ENCODE measurements at regions not wholly inside any gene's neighbourhood (a gene's known extent, or its start where the extent isn't known, plus 50 kb on each side); places are given as distances from the start of the nearest gene placed in this dataset.

DNA sequence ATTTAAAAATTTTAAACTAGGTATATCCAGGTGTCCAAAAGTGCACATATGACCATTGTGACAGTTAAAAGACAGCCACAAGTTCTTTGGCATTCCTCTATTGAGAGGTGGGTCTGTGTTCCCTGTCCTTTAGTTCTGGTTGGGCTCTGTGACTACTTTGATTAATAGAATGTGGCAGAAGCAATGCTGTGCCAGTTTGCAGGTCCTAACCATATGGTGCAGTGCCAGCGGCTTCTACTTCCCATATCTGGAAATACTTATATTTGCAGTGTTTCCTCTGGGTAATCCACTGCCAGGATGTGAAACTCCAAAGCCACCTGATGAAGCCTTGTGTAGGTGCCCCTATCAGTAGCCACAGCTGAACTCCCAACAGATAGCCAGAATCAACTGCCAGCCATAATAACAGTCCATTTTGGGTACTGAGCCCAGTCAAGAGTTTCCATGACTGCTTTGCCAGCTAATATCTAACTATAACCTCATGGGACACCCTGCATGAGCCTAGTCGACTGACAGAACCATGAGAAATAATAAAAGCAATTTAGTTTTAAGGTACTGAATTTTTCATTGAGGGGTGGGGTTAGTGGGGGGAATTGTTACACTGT lies 361.0 kb upstream of the SEMA6A start:
- no peak for DNase-seq

DNA sequence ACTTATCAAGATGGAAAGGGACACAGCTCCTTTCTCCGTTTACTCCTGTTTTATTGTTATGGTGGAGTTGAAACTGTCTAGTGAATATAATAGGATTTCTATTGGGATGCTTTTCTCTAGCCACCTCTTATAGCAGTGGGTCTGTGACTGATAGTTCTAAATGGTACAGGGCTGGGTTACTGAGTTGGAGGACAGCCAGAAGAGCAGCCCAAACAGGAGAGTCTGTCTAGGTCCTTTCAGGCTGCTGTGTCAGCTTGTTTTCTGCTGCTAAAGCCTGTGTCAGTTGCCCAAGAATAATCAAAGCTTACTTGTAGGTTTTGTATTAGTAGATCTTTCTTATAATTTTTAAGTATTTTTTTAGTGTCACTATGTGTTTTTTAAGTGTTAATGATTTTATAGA lies 356.0 kb upstream of the SEMA6A start:
- DNase-seq, result no peak

DNA sequence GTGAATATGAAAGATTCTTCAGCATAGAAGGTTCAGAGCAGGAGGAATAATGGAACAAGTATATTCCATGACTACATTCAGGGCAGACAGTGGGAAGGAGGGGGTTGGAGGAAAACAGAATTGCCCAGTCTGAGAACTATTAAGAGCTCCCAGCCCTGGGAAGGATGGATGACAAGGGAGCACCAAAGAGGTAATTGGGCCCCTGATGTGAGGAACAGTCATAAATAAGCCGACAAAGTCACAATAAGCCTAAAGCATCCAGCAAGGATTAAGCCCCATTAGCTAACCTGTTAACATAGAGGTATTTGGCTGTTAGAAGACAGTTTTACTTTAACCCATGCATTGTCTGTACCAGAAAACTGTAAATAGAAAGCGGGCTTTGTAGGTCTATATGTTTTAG lies 348.7 kb upstream of the SEMA6A start:
- DNase-seq, result no peak

DNA sequence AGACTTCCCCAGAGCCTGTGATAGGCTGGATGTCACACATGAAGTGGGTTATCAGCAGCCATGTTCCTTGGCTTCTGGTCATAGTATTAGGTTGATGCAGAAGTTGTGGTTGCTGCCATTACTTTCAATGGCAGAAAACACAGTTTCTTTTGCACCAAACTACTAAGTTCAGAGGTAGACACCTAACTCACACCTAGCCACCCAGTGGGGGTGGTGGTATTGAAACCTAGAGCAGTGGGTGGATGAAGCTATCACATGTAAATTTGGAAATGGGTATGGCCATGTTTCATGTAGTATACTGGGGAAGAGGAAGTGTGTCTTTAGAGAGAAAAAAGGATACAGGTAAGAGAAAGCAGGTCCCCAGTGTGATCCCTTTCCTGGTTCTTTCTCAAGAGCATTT lies 347.9 kb upstream of the SEMA6A start:
- DNase-seq, result no peak

DNA sequence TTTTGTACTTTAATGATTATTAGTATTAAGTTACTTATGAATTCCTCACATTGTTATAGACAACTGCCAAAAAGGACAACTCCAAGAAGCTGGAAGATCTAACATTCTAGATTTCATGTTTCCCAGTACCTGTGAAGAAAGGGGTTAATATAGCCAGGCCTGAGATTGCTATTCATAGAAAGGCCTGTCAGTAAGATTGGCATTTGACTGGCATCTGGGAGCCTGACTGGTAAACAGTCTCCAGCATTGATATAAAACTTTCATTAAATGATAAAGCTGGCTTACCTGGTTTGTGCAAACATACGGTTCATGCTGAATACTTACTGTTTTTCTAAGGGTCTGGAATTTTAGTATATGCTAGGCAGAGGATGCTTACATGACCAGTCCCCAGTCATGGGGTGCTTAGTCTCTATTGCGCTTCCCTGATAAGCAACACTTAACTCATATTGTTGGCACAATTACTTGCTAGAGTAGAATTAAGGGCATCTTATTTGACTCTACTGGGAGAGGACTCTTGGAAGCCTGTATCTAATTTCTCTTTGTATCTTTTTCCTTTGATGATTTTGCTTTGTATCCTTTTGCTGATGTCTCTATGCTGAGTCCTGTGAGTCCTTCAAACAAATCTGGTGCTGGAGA lies 340.4 kb upstream of the SEMA6A start:
- no peak for DNase-seq

DNA sequence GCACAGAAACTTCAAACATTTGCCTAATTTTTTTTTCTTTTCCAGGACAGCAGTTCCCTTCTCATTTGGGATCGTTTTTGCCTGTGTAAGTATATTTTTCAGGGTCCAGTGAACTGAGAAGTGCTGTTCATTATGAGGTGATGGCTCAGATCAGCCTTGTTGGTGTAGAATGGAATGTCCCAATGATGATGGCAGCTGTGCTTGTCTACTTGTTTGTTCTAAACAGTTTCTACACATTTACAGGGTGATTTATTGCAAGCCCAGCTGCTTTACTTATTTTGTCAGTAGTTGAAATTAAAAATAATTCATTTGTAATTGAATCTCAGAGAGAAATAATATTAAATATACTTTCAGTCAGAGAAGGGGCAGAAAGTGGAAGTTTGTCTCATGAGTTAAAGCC lies 337.6 kb upstream of the SEMA6A start:
- no peak for DNase-seq

DNA sequence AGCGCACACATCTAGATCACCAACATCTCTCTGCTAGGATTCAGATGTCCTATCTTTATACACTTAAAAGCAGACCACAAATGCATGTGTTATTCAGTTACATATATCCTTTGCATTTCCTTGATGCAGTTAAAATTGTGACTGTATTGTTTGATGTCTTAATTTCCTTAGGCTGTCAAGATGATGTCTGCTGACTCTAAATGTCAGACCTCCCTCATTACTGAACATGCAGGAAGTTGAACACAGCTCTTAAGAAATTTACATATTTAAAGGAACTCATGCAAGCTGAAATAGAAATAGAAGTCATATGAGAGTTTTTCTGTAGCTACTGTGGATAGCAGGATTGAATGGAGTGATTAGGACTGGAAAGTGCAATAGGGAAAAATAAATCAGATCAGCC lies 336.5 kb upstream of the SEMA6A start:
- no peak for DNase-seq

DNA sequence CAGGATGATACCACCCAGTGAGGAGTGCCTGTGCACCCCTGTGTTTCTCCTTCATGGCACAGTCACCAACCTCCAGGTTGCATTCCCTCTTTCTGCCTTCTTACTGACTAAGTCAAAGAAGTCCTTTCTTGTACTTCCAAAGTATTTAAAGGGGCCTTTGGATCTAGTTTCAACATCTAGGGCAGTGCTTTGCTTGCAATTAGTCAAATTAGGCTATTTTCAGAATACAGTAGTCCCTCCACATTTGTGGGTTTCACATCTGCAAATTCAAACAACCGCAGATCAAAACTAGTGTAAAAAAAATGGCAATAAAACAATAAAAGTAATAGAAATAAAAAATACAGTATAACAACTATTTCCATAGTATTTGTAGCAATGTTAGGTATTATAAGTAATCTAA lies 333.9 kb upstream of the SEMA6A start:
- no peak for DNase-seq

DNA sequence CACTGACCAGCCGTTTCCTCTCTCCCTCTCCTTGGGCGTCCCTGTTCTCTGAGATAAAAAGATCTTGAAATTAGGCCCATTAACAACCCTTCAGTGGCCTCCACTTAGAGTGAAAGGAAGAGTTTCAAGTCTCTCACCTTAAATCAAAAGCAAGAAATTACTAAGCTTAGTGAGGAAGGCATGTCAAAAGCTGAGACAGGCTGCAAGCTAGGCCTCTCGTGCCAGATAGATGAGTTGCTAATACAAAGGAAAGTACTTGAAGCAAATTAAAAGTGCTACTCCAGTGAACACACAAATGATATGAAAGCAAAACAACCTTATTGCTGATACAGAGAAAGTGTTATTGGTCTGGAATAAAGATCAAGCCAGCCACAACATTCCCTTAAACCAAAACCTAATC lies 331.3 kb upstream of the SEMA6A start:
- no peak for DNase-seq

DNA sequence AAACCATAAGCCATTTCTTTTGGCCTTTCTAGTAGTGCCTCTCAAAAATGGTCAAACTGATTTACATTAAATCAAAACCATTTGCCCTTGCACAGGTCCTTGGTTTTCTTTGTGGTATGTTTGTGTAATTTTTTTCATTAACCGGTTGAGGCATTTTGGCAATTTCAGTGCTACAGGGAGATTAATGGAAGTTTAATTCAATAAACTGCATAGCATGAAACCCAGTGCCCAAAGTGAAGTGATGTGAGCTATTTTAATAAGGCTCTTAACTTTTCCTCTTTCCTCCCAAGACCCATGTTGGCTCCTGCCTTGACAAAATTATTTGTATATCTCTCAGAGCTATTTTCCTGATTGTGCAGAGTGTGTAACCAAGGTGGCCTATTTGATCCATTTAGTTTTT lies 326.2 kb upstream of the SEMA6A start:
- DNase-seq, result no peak

DNA sequence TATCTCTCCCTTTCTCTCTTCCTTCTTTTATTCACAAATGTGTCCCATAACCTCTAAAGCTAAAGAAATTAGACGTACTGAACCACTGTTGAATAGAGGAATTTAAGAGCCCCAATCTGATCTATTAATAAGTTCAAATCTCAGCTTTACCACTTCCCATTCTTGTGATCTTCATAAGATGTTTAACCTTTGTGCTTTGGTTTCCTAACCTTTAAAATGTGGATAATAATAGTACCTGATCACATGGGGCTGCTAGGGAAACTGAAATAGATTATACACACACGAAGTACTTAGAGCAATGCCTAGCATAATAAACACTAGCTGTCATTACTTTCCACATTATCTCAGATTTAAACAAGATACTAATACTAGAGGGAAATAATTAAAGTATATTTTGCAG lies 324.3 kb upstream of the SEMA6A start:
- no peak for DNase-seq

DNA sequence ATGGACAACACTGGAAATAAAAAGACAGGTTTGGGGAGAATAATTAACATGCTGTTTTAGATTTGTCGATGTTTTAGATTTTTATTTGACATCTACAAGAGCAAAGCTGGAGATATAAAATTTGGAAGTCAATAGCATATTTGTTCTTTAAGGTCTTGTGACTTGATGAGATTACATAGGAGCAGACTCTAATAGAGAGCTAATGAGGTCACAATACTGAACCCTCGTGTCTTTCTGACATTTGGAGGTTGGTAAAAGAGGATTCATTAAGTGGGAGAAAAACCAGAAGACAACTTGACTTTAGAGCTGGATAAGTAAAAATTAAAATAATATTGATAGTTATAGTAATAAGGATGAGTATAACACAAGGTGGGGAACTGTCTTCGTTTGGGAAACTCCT lies 322.7 kb upstream of the SEMA6A start:
- no peak for DNase-seq

DNA sequence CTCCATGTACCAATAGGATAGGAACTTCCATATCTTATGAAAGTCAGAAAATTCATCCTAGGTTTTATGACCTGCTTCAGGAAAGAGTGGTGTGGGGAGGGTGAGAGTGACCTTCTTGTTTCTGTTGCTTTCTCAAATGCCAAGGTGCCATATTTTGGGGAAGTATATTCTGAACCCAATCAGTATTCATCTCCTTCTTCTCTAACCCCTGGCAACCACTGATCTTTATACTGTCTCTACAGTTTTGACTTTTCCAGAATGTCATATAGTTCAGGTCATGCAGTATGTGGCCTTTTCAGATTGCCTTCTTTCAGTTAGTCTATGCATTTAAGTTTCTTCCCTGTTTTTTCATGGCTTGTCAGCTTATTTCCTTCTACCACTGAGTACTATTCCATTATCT lies 321.4 kb upstream of the SEMA6A start:
- DNase-seq, result no peak

DNA sequence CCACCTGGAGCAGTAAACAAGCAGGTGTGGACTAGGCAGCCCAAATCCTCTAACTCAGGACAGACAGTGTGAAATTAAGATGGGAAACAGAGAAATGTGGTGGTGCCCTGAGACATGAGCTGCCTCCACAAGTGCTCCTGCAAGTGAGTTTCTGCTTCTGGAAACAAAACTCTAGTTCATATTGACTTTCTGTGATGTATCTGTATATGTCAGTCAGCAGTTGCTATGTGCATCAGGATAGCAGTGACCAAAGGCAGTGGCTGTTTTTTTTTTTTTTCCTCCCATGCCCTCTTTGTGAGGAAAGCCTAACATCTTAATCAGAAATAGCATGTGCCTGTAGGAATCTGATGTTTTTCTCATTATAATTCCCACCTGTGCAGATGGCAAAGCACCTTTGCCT lies 318.4 kb upstream of the SEMA6A start:
- no peak for DNase-seq

DNA sequence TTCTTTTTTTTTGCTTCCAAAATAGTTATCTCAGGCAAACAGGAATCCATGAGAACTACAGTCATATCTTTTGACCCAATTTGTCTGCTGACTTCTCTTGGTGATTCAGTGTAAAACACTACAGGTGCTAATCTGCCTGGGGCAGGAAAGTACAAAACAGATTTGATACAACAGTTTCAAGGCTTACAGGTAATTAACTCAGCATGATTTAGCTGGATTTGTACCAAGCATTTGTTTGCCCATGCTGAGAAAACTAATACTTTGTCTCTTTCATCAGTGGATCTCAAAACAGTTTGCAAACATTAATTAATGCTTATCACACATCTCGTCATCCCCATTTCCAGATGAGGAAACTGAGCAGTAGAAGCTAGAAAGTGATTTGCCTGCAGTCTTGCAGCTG lies 312.5 kb upstream of the SEMA6A start:
- DNase-seq, result no peak

DNA sequence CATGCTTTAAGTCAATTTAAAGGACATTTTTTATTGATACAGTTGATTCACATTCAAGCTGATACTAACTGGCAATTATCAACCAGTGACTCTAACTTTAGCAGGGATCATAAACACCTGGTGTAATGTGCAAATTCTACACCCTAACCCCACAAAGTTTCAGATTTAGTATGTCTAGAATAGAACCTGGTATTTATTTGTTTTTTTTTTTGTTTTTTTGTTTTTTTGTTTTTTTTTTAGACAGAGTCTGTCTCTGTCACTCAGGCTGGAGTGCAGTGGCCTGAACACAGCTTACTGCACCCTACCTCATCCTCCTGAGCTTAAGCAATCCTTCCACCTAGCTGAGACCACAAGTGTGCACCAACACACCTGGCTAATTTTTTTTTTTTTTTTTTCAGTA lies 311.2 kb upstream of the SEMA6A start:
- DNase-seq, result no peak

DNA sequence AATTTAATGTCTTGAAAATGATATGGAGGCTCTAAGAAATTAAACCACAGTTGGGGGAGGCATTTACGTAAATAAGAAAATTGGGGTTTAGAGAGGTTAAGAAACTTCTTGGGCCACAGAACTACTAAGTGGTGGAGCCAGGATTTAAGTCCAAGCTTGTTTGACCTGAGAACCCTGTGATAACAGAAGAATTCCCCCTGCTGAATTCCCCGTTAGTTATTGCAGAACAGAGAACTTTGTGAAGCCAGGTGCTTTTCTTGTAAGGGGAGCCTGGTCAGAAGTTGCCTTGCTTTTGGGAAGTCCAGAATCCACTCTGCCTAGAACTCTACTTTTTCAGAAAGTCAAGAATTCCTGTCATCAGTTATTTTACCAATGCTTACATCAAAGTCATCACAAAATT lies 309.3 kb upstream of the SEMA6A start:
- DNase-seq, result no peak

DNA sequence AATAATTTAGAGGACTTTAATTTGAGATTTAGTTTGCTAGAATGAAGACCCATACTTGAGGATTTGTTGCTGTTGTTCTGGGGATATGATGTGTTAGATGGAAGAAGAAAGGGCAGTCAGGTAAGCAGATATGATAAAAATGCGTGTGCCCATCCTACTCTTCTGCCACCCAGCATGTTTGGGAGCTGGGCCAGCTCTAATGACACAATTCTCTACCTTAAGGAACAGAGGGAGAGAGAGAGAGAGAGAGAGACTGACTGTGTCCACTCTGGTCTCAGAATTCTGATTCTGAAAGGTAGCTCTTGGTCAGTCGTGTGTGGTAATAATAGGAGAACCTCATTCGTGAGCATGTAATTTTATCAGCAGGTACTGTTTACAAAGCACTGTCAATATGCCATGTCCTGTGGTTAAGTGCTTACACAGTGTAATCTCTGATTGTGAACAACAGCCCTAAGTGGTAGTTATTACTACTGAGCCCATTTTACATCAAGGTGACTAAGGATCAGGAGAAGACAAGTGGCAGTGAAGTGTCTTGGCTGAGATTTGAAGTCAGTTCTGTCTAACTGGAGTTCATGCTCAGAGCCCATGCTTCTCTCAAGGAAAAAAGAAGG lies 307.4 kb upstream of the SEMA6A start:
- no peak for DNase-seq

DNA sequence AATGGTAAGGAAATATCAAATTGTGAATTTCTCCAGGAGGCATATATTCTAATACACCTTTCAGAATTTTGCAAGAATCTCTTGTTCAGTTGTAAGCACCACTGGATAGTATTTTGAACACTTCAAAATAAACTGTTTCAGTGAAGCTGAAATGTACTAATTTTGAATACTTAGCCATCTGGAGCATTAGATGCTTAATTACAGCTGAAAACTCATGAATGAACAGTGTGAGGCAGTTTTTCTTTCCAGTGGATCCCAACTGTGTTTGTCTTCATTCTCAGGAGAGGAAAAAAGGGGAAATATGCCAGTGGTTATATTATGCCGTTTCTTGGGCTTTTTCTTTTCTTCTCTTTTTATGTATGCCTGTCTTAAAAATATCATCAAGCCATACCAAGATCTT lies 306.0 kb upstream of the SEMA6A start:
- peak in 1 of 58 donors; percentile 12 for DNase-seq

DNA sequence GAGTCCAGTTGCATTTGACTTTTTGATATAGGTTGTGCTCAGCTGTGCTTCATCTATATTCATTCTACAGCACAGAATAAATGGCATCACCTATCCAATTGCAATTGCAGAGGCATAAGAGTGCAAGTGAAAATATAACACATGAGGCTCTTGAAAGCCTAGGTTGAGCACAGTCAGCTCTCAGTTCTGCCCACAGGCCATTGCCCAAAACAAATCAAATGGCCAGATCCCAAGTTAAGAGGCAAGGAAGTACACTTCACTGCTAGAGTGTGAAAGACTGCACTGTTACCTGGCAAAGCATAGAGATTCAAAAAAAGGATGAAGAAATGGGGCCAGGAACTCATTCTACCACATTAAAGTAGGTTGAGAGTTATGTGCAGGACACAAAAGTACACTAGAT lies 305.5 kb upstream of the SEMA6A start:
- no peak for DNase-seq

DNA sequence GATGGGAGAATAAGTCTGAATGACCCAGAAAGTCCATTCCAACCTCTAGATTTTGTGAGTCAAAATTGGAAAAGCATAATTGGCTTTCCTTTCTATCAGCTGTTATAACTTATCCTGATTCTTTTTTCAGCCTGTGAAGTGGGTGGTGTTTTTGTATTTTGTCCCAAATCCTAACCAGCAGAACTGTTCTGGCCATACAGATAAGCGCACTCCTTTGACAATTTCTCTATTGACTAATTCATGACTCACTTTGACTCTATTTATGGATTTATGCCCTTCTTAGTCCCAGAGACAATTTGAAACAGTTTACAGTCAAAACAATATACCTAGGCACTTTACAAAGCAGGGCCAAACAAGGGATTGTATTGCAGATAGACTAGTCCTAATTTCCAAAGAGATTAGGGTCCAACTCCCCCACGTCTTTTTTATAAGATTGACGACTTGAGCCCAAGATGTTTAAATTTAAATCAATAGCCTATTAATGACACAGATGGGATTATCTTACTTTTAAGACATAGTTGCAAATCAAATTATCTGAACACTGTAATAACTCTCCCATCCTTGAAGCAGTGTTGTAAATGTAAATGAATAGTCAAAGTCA lies 301.7 kb upstream of the SEMA6A start:
- DNase-seq, result no peak

DNA sequence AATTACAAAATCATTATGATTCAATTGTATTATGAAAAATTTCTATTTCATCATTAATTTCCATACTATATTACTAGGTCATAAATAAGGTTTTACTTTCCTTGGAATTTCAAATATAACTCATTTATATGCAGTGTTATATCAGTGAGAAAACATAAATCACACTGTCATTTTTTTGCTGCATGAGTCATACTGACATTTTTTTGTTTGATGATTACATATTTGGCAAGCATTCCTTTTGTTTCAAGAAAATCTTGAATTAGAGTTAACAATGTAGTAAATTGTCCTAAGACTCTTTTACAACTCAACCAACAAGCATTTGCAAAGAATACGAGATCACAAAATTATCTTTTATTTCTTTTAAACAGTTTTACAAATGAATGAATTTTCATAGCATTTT lies 298.4 kb upstream of the SEMA6A start:
- DNase-seq, result no peak

DNA sequence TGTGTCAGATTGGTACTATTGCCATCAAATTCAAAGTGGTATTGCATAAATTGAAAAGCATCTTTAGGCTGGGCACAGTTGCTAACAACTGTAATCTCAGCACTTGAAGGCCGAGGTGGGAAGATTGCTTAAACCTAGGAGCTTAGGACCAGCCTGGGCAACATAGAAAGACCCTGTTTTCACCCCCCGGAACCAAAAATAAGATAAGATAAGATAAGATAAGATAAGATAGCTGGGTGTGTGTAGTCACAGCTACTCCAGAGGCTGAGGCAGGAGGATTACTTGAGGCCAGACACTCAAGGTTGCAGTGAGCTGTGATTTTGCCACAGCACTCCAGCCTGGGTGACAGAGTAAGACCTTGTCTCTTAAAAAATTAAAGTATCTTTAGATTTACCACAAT lies 297.9 kb upstream of the SEMA6A start:
- DNase-seq, result no peak
